GM12873 (cell line): ENCODE measurements at regions not wholly inside any gene's neighbourhood (a gene's known extent, or its start where the extent isn't known, plus 50 kb on each side); places are given as distances from the start of the nearest gene placed in this dataset.

Experiments
- TF ChIP-seq, protein P1 (sequence below): IDR thresholded peaks from 2 replicates; pipeline ENCODE4 v1.5.1; 2012; ENCODE audit warnings: low read depth, mild to moderate bottlenecking, moderate library complexity, low read length, control low read depth; ENCODE audit not compliant: insufficient read depth; ENCODE audit errors: missing control alignments

DNA sequence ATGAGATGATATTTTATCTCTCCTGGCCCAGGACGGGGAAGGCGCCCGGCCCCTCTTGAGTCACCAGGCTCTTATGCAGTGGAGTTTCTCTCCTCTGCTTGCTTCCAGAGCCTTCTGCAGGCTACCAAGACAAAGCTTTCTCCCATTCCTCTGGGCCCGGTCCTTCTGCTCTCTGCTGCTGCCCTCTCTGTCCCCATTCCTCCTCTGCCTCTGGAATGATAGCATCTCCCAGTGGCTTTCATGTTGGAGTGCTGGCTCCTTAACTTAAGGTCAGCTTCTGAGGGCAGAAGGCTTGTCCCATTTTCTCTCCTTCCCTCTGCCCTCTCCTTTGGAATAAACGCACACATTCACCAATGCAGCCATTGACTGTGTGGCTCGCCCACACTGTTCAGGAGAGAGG is 86.2 kb downstream of the SDC1 start:
- TF ChIP-seq, protein P1, sequence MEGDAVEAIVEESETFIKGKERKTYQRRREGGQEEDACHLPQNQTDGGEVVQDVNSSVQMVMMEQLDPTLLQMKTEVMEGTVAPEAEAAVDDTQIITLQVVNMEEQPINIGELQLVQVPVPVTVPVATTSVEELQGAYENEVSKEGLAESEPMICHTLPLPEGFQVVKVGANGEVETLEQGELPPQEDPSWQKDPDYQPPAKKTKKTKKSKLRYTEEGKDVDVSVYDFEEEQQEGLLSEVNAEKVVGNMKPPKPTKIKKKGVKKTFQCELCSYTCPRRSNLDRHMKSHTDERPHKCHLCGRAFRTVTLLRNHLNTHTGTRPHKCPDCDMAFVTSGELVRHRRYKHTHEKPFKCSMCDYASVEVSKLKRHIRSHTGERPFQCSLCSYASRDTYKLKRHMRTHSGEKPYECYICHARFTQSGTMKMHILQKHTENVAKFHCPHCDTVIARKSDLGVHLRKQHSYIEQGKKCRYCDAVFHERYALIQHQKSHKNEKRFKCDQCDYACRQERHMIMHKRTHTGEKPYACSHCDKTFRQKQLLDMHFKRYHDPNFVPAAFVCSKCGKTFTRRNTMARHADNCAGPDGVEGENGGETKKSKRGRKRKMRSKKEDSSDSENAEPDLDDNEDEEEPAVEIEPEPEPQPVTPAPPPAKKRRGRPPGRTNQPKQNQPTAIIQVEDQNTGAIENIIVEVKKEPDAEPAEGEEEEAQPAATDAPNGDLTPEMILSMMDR = no peak

DNA sequence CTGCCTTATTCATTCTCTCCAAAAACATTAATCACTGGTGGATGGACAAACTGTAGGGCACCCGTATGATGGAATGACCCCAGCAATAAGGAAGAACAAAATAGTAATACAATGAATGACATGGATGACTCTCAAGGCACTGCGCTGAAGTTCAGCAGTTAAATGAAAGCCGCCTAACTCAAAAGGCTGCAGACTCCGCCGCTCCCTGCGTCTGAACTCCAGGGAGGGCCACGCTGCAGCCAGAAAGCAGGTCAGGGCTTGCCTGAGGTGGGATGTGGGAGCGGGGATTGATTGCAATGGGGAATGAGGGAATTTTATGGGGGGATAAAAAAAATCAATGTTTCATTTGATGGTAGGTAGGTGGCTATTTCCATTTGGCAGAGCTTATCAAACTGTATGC is 86.5 kb upstream of the LAPTM4A start:
- TF ChIP-seq, protein P1 = no peak

DNA sequence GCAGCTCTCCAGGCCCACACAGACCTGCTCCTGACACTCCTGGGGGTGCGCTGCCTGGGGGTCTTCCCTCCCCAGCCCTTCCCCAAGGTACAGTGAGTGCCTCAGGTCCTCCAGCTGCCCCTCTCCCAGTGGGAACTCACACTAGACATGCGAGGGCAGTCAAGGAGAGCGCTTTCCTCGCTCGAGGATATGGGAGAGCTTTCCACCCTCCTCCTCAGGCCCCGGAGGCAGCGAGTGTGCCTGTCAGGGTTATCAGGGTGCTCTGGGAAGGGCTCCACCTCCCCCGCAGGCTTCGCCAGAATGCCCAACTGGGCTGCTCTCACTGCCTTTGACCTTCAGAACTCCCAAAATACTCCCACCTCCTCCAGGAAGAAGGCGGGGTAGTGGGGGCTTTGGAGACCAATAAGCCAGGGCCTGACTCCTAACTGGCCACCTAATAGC is 85.7 kb upstream of the LAPTM4A start:
- TF ChIP-seq, protein P1 = no peak

DNA sequence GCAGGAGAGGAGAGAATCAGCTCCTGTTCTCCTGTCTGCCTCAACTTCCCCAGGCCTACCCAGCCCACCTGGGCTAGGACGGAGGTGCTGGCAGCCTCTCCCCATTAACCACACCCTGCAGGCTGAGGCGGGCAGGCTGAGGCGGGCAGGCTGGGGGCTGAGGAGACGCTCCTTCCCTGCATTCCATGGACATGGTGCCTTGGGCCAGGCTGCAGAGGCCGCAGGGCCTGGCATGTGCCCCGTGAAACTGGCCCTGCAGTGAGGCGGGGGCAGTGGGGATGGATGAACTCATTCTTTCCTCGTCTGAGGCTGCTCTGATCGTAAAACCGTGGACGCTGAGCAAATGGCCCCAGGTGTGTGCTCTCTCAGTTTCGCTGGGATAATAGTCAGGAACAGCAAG is 84.7 kb upstream of the LAPTM4A start:
- TF ChIP-seq, protein P1 = no peak

DNA sequence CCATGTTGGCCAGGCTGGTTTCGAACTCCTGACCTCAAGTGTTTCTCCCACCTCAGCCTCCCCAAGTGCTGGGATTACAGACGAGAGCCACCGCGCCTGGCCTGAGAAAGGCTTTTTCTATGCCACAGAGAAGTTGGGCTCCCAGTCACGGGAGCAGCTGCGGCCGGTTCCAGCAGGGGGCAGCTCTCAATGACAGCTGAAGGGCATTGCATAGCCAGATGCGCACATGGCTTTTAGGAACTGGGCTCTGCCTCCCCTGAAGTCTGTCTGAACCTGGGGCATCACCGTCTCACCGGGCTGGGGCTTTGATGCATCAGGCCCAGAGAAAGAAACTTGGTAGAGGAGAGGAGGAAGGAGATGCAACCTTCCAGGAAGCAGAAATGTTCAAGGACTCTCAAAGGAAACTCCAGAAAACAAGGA is 84.2 kb upstream of the LAPTM4A start:
- TF ChIP-seq, protein P1 = peak; percentile 95

DNA sequence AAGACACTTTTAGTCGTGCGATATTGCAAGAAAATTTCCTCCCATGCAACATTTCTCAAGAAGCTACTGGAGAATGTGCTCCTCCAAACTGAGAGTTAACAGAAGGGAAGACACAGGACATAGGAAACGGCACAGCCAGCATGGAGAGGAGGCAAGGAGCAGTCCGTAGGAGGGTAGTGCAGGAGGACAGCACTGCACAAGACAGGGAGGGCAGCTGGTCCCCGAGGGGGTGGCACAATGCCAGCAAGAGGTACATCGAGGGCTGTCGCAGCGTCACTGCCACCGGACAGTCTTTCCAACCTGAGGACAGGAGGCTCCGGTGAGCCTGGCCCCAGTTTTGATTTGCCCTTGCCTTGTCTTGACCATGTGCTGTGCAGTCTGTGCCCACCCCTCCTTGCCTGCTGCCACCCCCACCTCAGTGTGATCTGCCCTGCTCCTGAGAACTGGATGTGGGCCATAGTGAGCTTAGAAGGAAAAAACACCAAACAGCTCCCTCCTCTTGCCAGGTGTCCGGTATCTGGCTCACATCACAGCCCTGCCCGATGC is 81.6 kb upstream of the LAPTM4A start:
- TF ChIP-seq, protein P1 = no peak

DNA sequence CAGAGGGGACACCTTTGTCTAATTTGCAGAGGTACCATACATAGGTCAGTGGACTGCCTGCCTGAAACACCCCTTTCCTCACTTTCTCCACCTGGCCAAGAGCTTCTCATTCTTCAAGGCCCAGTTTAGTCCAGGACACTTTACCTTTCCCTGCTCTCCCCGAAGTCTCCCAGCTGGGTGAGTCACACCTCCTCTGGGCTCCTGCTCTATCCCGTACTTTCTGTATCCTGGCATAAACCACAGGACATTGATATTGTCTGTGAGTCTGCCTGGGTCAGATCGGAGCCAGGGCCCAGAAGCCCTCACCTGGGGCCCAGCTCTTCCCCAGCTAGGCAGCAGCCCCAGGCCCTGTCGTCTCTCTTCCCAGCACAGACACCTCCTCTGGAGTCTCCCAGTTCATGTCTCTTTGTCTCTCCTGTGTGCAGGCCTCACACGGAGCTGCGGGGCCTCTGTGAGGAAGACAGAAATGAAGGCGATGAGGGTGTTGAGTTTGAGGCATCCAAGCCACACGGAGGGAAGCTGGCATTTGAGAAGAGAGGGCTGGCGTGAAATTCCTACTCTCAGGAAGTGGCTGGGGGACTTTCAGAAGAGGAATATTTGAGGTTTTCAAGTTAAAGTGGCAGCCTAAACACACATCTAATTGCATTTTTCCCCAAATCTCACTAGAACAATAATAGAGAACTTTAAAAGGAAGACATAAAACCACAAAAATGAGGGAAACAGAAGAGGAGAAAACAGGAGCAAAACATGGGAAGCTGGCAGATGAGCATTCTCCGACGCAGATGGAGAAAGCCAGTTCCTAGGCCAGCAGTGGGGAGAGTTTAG is 79.6 kb upstream of the LAPTM4A start:
- TF ChIP-seq, protein P1 = no peak
